ENCODE measurements at regions not wholly inside any gene's neighbourhood (a gene's known extent, or its start where the extent isn't known, plus 50 kb on each side); places are given as distances from the start of the nearest gene placed in this dataset.

DNA sequence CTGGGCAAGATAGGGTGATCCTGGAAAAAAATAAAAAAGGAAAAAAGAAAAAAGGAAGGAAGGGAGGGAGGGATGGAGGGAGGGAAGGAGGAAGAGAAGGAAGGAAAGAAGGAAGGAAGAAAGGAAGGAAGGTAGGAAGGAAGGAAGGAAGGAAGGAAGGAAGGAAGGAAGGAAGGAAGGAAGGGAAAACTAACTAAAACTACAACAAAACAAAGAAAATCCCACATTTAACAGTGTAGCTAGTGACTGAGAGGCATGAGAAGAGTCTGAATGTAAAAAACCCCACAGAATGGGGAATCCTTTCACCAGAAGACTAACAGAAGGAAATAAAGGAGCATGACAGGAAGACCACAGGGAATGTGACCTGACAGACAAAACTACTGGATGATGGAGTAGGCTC is 345.7 kb downstream of the NOVA1 start:
- TF ChIP-seq CTCF (IDR thresholded peaks at IDR 0.05) = no peak
- Histone ChIP-seq H3K27me3 (no peaks in the 10 kb centered on the region), H3K4me1 (no peaks in the 10 kb centered on the region), H3K9me3 (no peaks in the 10 kb centered on the region), H3K27ac (no peak overlapping the region), H3K4me3 (no peak overlapping the region), H3K36me3 (no peaks in the 10 kb centered on the region)
- DNase-seq (ENCODE audit: low spot score) = no peak

DNA sequence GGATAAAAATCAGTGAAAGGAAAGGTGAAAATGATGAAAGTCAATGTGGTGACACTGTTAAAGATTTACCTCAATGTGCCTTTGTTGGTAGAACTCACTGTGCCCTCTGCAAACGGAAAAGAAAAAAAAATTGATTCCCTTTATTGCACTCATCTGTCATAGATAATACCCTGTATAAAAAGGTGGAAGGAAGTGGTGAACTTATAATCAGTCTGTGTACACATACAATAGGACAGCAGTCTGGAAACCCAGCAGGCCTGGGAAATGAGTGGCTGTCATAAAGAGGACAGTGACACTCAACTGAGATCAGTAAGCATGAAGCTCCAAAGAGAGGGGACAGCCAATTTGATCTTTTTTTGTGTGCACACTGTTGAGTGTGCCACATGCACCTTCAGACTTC is 364.7 kb downstream of the NOVA1 start:
- H3K36me3 ChIP-seq = no peaks in the 10 kb centered on the region
- H3K4me3 ChIP-seq = no peak overlapping the region
- DNase-seq (ENCODE audit: low spot score) = no peak
- H3K9me3 ChIP-seq = no peaks in the 10 kb centered on the region
- no peaks in the 10 kb centered on the region for H3K4me1 ChIP-seq
- no peaks in the 10 kb centered on the region for H3K27me3 ChIP-seq
- TF ChIP-seq CTCF (IDR thresholded peaks at IDR 0.05) = no peak
- no peak overlapping the region for H3K27ac ChIP-seq

GRCh38 chr14:26218861-26219260 is 379.0 kb downstream of the NOVA1 start:
- no peak for TF ChIP-seq CTCF (IDR thresholded peaks at IDR 0.05)
- no peaks in the 10 kb centered on the region for H3K4me1 ChIP-seq
- no peaks in the 10 kb centered on the region for H3K27me3 ChIP-seq
- H3K9me3 ChIP-seq = no peaks in the 10 kb centered on the region
- H3K27ac ChIP-seq = no peak overlapping the region
- H3K36me3 ChIP-seq = no peaks in the 10 kb centered on the region
- DNase-seq (ENCODE audit: low spot score) = no peak
- H3K4me3 ChIP-seq = no peak overlapping the region

DNA sequence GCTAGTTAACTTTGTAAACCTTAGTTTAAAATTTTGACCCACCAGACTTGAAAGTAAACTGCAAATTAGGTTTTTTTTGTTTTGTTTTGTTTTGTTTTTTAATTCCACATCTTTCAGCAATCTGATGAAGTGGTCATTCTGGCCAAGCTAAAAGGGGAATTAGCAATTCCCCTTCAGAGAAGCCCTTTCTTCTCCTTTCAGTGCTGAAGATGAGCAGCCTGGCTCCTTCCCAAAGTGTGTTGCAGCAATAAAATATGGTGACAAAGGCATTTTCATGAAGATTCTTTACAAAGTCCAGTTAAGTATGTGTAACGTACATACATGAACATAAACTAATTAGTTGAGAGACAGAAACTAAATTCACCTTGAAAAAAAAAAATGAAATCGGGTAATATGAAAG is 380.1 kb downstream of the NOVA1 start:
- no peaks in the 10 kb centered on the region for H3K9me3 ChIP-seq
- H3K4me3 ChIP-seq = no peak overlapping the region
- DNase-seq (ENCODE audit: low spot score) = no peak
- no peaks in the 10 kb centered on the region for H3K27me3 ChIP-seq
- TF ChIP-seq CTCF (IDR thresholded peaks at IDR 0.05) = no peak
- no peak overlapping the region for H3K27ac ChIP-seq
- no peaks in the 10 kb centered on the region for H3K36me3 ChIP-seq
- H3K4me1 ChIP-seq = no peaks in the 10 kb centered on the region

- Histone ChIP-seq H3K27me3 (no peaks in the 10 kb centered on the region), H3K4me3 (no peak overlapping the region), H3K27ac (no peak overlapping the region), H3K4me1 (no peaks in the 10 kb centered on the region), H3K9me3 (no peaks in the 10 kb centered on the region), H3K36me3 (no peaks in the 10 kb centered on the region)
- no peak for TF ChIP-seq CTCF (IDR thresholded peaks at IDR 0.05)
- no peak for DNase-seq (ENCODE audit: low spot score)
These were observed 381.0 kb downstream of the NOVA1 start for GRCh38 chr14:26216786-26217185.

- Histone ChIP-seq H3K36me3 (no peaks in the 10 kb centered on the region), H3K27me3 (no peaks in the 10 kb centered on the region), H3K27ac (no peak overlapping the region), H3K4me3 (no peak overlapping the region), H3K4me1 (no peaks in the 10 kb centered on the region), H3K9me3 (no peaks in the 10 kb centered on the region)
- no peak for DNase-seq (ENCODE audit: low spot score)
- no peak for TF ChIP-seq CTCF (IDR thresholded peaks at IDR 0.05)
These were observed 383.8 kb downstream of the NOVA1 start for GRCh38 chr14:26213846-26214575.

Data from right atrium auricular region (tissue), 2 donors.